ENCODE measurements at regions not wholly inside any gene's neighbourhood (a gene's known extent, or its start where the extent isn't known, plus 50 kb on each side); places are given as distances from the start of the nearest gene placed in this dataset.

GRCh38 chr12:107258780-107259179 is 165.4 kb upstream of the CRY1 start:
- no peak for ATAC-seq (ENCODE audit: low read depth)
- Mint-ChIP-seq H3K4me3 (no peak overlapping the region), H3K27ac (no peak overlapping the region), H3K27me3 (peaks cover 9% of the 10 kb centered on the region), H3K36me3 (no peaks in the 10 kb centered on the region), H3K9me3 (peaks cover 3% of the 10 kb centered on the region), H3K4me1 (no peaks in the 10 kb centered on the region)
- no peak for DNase-seq
- POLR2A ChIA-PET = no interaction called here

GRCh38 chr12:107263980-107264379 is 170.6 kb upstream of the CRY1 start:
- Mint-ChIP-seq H3K9me3 (peaks cover 3% of the 10 kb centered on the region), H3K27me3 (no peaks in the 10 kb centered on the region), H3K4me1 (no peaks in the 10 kb centered on the region), H3K4me3 (no peak overlapping the region), H3K36me3 (no peaks in the 10 kb centered on the region), H3K27ac (no peak overlapping the region)
- DNase-seq (no peak), ATAC-seq (ENCODE audit: low read depth) (no peak)
- POLR2A ChIA-PET = no interaction called here

- Mint-ChIP-seq H3K27me3 (no peaks in the 10 kb centered on the region), H3K27ac (no peak overlapping the region), H3K4me3 (no peak overlapping the region), H3K4me1 (no peaks in the 10 kb centered on the region), H3K36me3 (no peaks in the 10 kb centered on the region), H3K9me3 (peaks cover 3% of the 10 kb centered on the region)
- ATAC-seq (ENCODE audit: low read depth) (no peak), DNase-seq (no peak)
- POLR2A ChIA-PET = no interaction called here
These were observed 171.3 kb upstream of the CRY1 start for GRCh38 chr12:107264667-107265066.

- no peak for DNase-seq
- no peaks in the 10 kb centered on the region for H3K36me3 Mint-ChIP-seq
- POLR2A ChIA-PET = no interaction called here
- H3K27ac Mint-ChIP-seq = no peak overlapping the region
- peaks cover 3% of the 10 kb centered on the region for H3K9me3 Mint-ChIP-seq
- no peak overlapping the region for H3K4me3 Mint-ChIP-seq
- ATAC-seq (ENCODE audit: low read depth) = no peak
- H3K4me1 Mint-ChIP-seq = no peaks in the 10 kb centered on the region
- no peaks in the 10 kb centered on the region for H3K27me3 Mint-ChIP-seq
These were observed 174.3 kb upstream of the CRY1 start for GRCh38 chr12:107267604-107268003.

GRCh38 chr12:107271523-107271922 is 178.2 kb upstream of the CRY1 start:
- Mint-ChIP-seq H3K27me3 (peaks cover 7% of the 10 kb centered on the region), H3K4me1 (no peaks in the 10 kb centered on the region), H3K36me3 (peaks cover 4% of the 10 kb centered on the region), H3K27ac (no peak overlapping the region), H3K4me3 (no peak overlapping the region), H3K9me3 (no peaks in the 10 kb centered on the region)
- POLR2A ChIA-PET = no interaction called here
- ATAC-seq (ENCODE audit: low read depth) (no peak), DNase-seq (no peak)

- Mint-ChIP-seq H3K27me3 (peaks cover 7% of the 10 kb centered on the region), H3K4me1 (no peaks in the 10 kb centered on the region), H3K27ac (no peak overlapping the region), H3K9me3 (no peaks in the 10 kb centered on the region), H3K36me3 (peaks cover 4% of the 10 kb centered on the region), H3K4me3 (no peak overlapping the region)
- no peak for ATAC-seq (ENCODE audit: low read depth)
- POLR2A ChIA-PET = no interaction called here
- DNase-seq = no peak
These were observed 182.2 kb upstream of the CRY1 start for GRCh38 chr12:107275530-107275929.

GRCh38 chr12:107277855-107278254 is 184.5 kb upstream of the CRY1 start:
- peaks cover 4% of the 10 kb centered on the region for H3K36me3 Mint-ChIP-seq
- POLR2A ChIA-PET = no interaction called here
- H3K27me3 Mint-ChIP-seq = peaks cover 7% of the 10 kb centered on the region
- H3K4me1 Mint-ChIP-seq = no peaks in the 10 kb centered on the region
- H3K4me3 Mint-ChIP-seq = no peak overlapping the region
- no peaks in the 10 kb centered on the region for H3K9me3 Mint-ChIP-seq
- DNase-seq = no peak
- H3K27ac Mint-ChIP-seq = no peak overlapping the region
- ATAC-seq (ENCODE audit: low read depth) = no peak

- no peak overlapping the region for H3K27ac Mint-ChIP-seq
- DNase-seq (no peak), ATAC-seq (ENCODE audit: low read depth) (no peak)
- no peaks in the 10 kb centered on the region for H3K27me3 Mint-ChIP-seq
- H3K36me3 Mint-ChIP-seq = no peaks in the 10 kb centered on the region
- H3K4me1 Mint-ChIP-seq = peaks cover 3% of the 10 kb centered on the region
- POLR2A ChIA-PET = no interaction called here
- H3K4me3 Mint-ChIP-seq = no peak overlapping the region
- H3K9me3 Mint-ChIP-seq = no peaks in the 10 kb centered on the region
These were observed 189.3 kb upstream of the CRY1 start for GRCh38 chr12:107282628-107283027.

GRCh38 chr12:107283652-107284051 is 190.3 kb upstream of the CRY1 start:
- DNase-seq = no peak
- H3K4me1 Mint-ChIP-seq = peaks cover 8% of the 10 kb centered on the region
- ATAC-seq (ENCODE audit: low read depth) = no peak
- POLR2A ChIA-PET = no interaction called here
- no peaks in the 10 kb centered on the region for H3K9me3 Mint-ChIP-seq
- H3K27ac Mint-ChIP-seq = no peak overlapping the region
- H3K4me3 Mint-ChIP-seq = no peak overlapping the region
- no peaks in the 10 kb centered on the region for H3K27me3 Mint-ChIP-seq
- H3K36me3 Mint-ChIP-seq = no peaks in the 10 kb centered on the region

GRCh38 chr12:107284692-107285091 is 191.3 kb upstream of the CRY1 start:
- POLR2A ChIA-PET = no interaction called here
- no peak overlapping the region for H3K27ac Mint-ChIP-seq
- no peak for ATAC-seq (ENCODE audit: low read depth)
- no peaks in the 10 kb centered on the region for H3K9me3 Mint-ChIP-seq
- H3K27me3 Mint-ChIP-seq = no peaks in the 10 kb centered on the region
- H3K4me1 Mint-ChIP-seq = peaks cover 8% of the 10 kb centered on the region
- H3K36me3 Mint-ChIP-seq = no peaks in the 10 kb centered on the region
- no peak overlapping the region for H3K4me3 Mint-ChIP-seq
- no peak for DNase-seq

GRCh38 chr12:107287436-107288413 is 194.4 kb upstream of the CRY1 start:
- DNase-seq (no peak), ATAC-seq (ENCODE audit: low read depth) (peak; percentile 84)
- Mint-ChIP-seq H3K36me3 (no peaks in the 10 kb centered on the region), H3K27me3 (no peaks in the 10 kb centered on the region), H3K4me3 (peak overlapping the region; percentile 28), H3K9me3 (no peaks in the 10 kb centered on the region), H3K4me1 (peaks cover 8% of the 10 kb centered on the region), H3K27ac (peak overlapping the region; percentile 73)
- POLR2A ChIA-PET = no interaction called here

- Mint-ChIP-seq H3K27ac (no peak overlapping the region), H3K4me1 (peaks cover 8% of the 10 kb centered on the region), H3K4me3 (no peak overlapping the region), H3K27me3 (no peaks in the 10 kb centered on the region), H3K36me3 (no peaks in the 10 kb centered on the region), H3K9me3 (no peaks in the 10 kb centered on the region)
- no peak for ATAC-seq (ENCODE audit: low read depth)
- no peak for DNase-seq
- POLR2A ChIA-PET = no interaction called here
These were observed 195.2 kb upstream of the CRY1 start for GRCh38 chr12:107288414-107289127.

- POLR2A ChIA-PET = no interaction called here
- no peaks in the 10 kb centered on the region for H3K9me3 Mint-ChIP-seq
- no peaks in the 10 kb centered on the region for H3K36me3 Mint-ChIP-seq
- ATAC-seq (ENCODE audit: low read depth) = no peak
- no peak for DNase-seq
- H3K4me1 Mint-ChIP-seq = peaks cover 8% of the 10 kb centered on the region
- peaks cover 2% of the 10 kb centered on the region for H3K27me3 Mint-ChIP-seq
- no peak overlapping the region for H3K4me3 Mint-ChIP-seq
- no peak overlapping the region for H3K27ac Mint-ChIP-seq
These were observed 197.7 kb upstream of the CRY1 start for GRCh38 chr12:107291018-107291417.

- Mint-ChIP-seq H3K27ac (no peak overlapping the region), H3K4me1 (peaks cover 6% of the 10 kb centered on the region), H3K9me3 (no peaks in the 10 kb centered on the region), H3K36me3 (peaks cover 2% of the 10 kb centered on the region), H3K4me3 (no peak overlapping the region), H3K27me3 (peaks cover 2% of the 10 kb centered on the region)
- ATAC-seq (ENCODE audit: low read depth) (no peak), DNase-seq (no peak)
- POLR2A ChIA-PET = interaction anchor here (0.5 kb wide), 1 partner anchor 72 kb away, joined by 5 read pairs; no protein-coding TSS in a partner anchor
These were observed 203.3 kb upstream of the CRY1 start for GRCh38 chr12:107296681-107297089.

Measured in activated naive CD8-positive, alpha-beta T cell treated with anti-CD3 and anti-CD28 coated beads, Interleukin-2, amount 10 ng/mL, durations not matched to agents 7 days and 5 days (primary cell).